H1 (cell line): ENCODE measurements at regions not wholly inside any gene's neighbourhood (a gene's known extent, or its start where the extent isn't known, plus 50 kb on each side); places are given as distances from the start of the nearest gene placed in this dataset.

Experiments
- CBX8 ChIP-seq: fragments of 300-800, 300-1000 bp; sonication (generic); IDR thresholded peaks from 2 replicates; pipeline ENCODE4 v1.7.1; 2016; ENCODE audit warnings: low read depth, low read length, borderline replicate concordance
- CEBPB ChIP-seq: IDR thresholded peaks from 2 replicates; pipeline ENCODE4 v1.6.1; 2012; ENCODE audit warnings: low read depth, low read length
- CHD2 ChIP-seq: IDR thresholded peaks from 2 replicates; pipeline ENCODE4 v1.6.1; 2012; ENCODE audit warnings: low read length, improper control_type of control experiment
- CHD7 ChIP-seq: fragments of 300-600 bp; sonication (generic); IDR thresholded peaks from 2 replicates; pipeline ENCODE4 v1.7.1; 2012; ENCODE audit warnings: low read length, moderate library complexity, mild to moderate bottlenecking, inconsistent platforms; ENCODE audit not compliant: insufficient replicate concordance
- HDAC2 ChIP-seq, 2 experiments: fragments of 300-600 bp in 1 of 2; sonication (generic) in 1 of 2; IDR thresholded peaks; 2 replicates each; pipeline ENCODE4 v1.6.1; 2011 to 2012; ENCODE audit warnings: low read depth in 2 of 2, low read length in 2 of 2, mild to moderate bottlenecking in 2 of 2, moderate library complexity in 2 of 2, borderline replicate concordance in 1 of 2, inconsistent platforms in 1 of 2
- MAFK ChIP-seq: IDR thresholded peaks from 2 replicates; pipeline ENCODE4 v1.6.1; 2012; ENCODE audit warnings: low read depth, mild to moderate bottlenecking, improper control_type of control experiment, low read length
- TBP ChIP-seq: IDR thresholded peaks from 2 replicates; pipeline ENCODE4 v1.6.1; 2011; ENCODE audit warnings: low read depth, low read length, improper control_type of control experiment
- TCF12 ChIP-seq: IDR thresholded peaks from 2 replicates; pipeline ENCODE4 v1.6.1; 2011; ENCODE audit warnings: low read depth, mild to moderate bottlenecking, low read length
- USF2 ChIP-seq: IDR thresholded peaks from 2 replicates; pipeline ENCODE4 v1.6.1; 2011; ENCODE audit warnings: low read length, improper control_type of control experiment

- no peak for TF ChIP-seq CHD7
- TF ChIP-seq USF2: no peak
- TF ChIP-seq TBP: no peak
- no peak for TF ChIP-seq MAFK
- no peak for TF ChIP-seq CBX8
- TF ChIP-seq CHD2: no peak
- no peak for TF ChIP-seq CEBPB
- no peak for TF ChIP-seq TCF12
- TF ChIP-seq HDAC2 (IDR thresholded peaks at IDR 0.05; ENCODE audit: borderline replicate concordance in 1 of 2, low read depth in 2 of 2, low read length in 2 of 2): no peak
These were observed 428.5 kb upstream of the NBEA start (continued) for GRCh38 chr13:34513526-34513925.
